ENCODE measurements at regions not wholly inside any gene's neighbourhood (a gene's known extent, or its start where the extent isn't known, plus 50 kb on each side); places are given as distances from the start of the nearest gene placed in this dataset.

DNA sequence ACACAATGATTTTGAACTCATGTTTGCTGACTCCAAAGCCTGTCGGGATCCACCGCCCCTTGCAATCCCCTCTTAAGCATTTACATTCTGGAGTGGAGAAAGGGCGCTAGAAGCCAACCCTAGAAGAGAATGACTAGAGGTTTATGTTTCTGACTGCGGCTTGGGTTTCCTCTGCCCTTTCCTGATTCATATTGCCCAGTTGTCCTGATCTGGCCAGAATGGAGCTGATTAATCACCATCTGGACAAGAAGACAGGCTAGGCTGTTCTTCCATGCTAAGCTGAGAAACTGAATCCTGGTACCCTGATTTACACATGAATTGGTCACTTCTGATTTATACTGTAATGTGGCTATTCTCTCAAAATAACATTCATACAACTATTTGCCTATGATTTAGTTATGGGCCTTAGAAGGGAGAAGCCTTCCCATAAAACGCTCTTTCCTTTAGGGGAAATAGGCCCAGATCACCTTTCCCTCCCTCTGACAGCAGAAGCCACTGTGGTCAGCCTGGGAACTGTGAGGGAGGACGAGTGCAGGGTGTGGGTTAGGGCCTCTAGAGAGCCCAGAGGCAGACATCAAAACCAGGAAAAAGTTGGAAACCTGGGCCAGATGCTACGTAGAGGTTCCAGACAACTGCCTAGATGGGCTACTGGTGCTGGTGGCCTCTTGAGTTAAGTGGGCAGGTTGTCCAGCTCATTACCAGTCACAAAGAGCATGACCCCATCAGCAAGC is 199.2 kb upstream of the PRDM1 start:
- no peaks in the 10 kb centered on the region for H3K79me2 ChIP-seq (ENCODE audit: insufficient read depth, low read length)
- no peak overlapping the region for H3K4me3 ChIP-seq (ENCODE audit: insufficient read depth, low read length, poor library complexity, severe bottlenecking)
- H3K27me3 ChIP-seq (ENCODE audit: low read length): no peaks in the 10 kb centered on the region
- H4K20me1 ChIP-seq (ENCODE audit: low read depth, low read length): no peaks in the 10 kb centered on the region
- no peak overlapping the region for H2AFZ ChIP-seq (ENCODE audit: low read depth, low read length, severe bottlenecking)
- H3K36me3 ChIP-seq (ENCODE audit: low read length): no peaks in the 10 kb centered on the region
- no peaks in the 10 kb centered on the region for H3K9me3 ChIP-seq (ENCODE audit: insufficient read depth, low read length)
- H3K27ac ChIP-seq (ENCODE audit: low read depth, low read length): no peak overlapping the region
- no peaks in the 10 kb centered on the region for H3K9me2 ChIP-seq (replicated peaks; ENCODE audit: insufficient read depth, low read length)
- H3K4me2 ChIP-seq (ENCODE audit: low read depth, low read length, poor library complexity, severe bottlenecking): no peak overlapping the region
- H3F3A ChIP-seq (ENCODE audit: insufficient read depth): no peaks in the 10 kb centered on the region
- TF ChIP-seq, protein P1, sequence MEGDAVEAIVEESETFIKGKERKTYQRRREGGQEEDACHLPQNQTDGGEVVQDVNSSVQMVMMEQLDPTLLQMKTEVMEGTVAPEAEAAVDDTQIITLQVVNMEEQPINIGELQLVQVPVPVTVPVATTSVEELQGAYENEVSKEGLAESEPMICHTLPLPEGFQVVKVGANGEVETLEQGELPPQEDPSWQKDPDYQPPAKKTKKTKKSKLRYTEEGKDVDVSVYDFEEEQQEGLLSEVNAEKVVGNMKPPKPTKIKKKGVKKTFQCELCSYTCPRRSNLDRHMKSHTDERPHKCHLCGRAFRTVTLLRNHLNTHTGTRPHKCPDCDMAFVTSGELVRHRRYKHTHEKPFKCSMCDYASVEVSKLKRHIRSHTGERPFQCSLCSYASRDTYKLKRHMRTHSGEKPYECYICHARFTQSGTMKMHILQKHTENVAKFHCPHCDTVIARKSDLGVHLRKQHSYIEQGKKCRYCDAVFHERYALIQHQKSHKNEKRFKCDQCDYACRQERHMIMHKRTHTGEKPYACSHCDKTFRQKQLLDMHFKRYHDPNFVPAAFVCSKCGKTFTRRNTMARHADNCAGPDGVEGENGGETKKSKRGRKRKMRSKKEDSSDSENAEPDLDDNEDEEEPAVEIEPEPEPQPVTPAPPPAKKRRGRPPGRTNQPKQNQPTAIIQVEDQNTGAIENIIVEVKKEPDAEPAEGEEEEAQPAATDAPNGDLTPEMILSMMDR (IDR thresholded peaks at IDR 0.05; ENCODE audit: insufficient read depth, low read length, poor library complexity, severe bottlenecking): no peak
- no peak overlapping the region for H3K9ac ChIP-seq (ENCODE audit: low read length)

DNA sequence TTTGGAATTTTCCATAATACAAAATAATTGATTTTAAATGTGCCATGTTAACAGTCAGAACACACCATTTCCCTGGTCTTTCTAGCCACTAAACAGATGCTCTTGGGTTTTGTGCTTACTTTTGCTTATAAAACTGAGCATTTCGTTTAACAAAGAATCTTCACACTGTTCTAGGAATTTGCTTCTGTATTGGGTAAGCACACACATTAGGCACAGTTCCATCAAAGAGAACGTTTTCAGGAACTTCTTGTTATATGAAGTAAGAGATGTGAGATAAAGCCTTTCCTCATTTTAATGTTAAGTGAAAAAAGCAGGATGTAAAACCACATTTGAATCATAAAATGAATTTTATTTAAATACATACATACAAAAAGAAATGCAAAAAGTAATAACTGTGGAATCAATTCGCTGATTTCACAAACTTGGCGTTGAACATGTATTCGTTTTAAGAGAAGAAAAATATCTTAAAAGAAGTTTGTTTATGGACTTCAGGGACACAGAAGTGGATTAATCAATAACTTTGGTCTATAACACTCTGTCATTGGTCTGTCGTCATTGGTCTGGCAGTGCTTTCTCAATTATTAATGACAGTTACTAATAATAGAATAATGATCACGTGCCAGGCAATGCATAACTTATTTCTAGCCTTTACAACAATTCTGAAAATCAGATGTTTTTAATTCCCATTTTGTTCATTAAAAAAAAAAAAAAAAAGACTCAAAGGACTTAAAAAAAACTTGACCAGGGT is 199.9 kb upstream of the PRDM1 start:
- Histone ChIP-seq H3K4me3 (ENCODE audit: insufficient read depth, low read length, poor library complexity, severe bottlenecking) (no peak overlapping the region), H3K4me2 (ENCODE audit: low read depth, low read length, poor library complexity, severe bottlenecking) (no peak overlapping the region), H3K9me2 (replicated peaks; ENCODE audit: insufficient read depth, low read length) (no peaks in the 10 kb centered on the region), H3K79me2 (ENCODE audit: insufficient read depth, low read length) (no peaks in the 10 kb centered on the region), H4K20me1 (ENCODE audit: low read depth, low read length) (no peaks in the 10 kb centered on the region), H3K9me3 (ENCODE audit: insufficient read depth, low read length) (no peaks in the 10 kb centered on the region), H3K36me3 (ENCODE audit: low read length) (no peaks in the 10 kb centered on the region), H3F3A (ENCODE audit: insufficient read depth) (no peaks in the 10 kb centered on the region), H2AFZ (ENCODE audit: low read depth, low read length, severe bottlenecking) (no peak overlapping the region), H3K27me3 (ENCODE audit: low read length) (no peaks in the 10 kb centered on the region), H3K9ac (ENCODE audit: low read length) (no peak overlapping the region), H3K27ac (ENCODE audit: low read depth, low read length) (no peak overlapping the region)
- TF ChIP-seq, protein P1 (IDR thresholded peaks at IDR 0.05; ENCODE audit: insufficient read depth, low read length, poor library complexity, severe bottlenecking): no peak
- TF ChIP-seq EZH2phosphoT487 (conservative IDR thresholded peaks at IDR 0.05; ENCODE audit: low read length): no peak

- H3K27me3 ChIP-seq (ENCODE audit: low read length): no peaks in the 10 kb centered on the region
- no peaks in the 10 kb centered on the region for H4K20me1 ChIP-seq (ENCODE audit: low read depth, low read length)
- H3K9me2 ChIP-seq (replicated peaks; ENCODE audit: insufficient read depth, low read length): no peaks in the 10 kb centered on the region
- TF ChIP-seq, protein P1 (IDR thresholded peaks at IDR 0.05; ENCODE audit: insufficient read depth, low read length, poor library complexity, severe bottlenecking): no peak
- no peak for TF ChIP-seq EZH2phosphoT487 (conservative IDR thresholded peaks at IDR 0.05; ENCODE audit: low read length)
- no peaks in the 10 kb centered on the region for H3K79me2 ChIP-seq (ENCODE audit: insufficient read depth, low read length)
- H3K9me3 ChIP-seq (ENCODE audit: insufficient read depth, low read length): no peaks in the 10 kb centered on the region
- no peak overlapping the region for H3K4me3 ChIP-seq (ENCODE audit: insufficient read depth, low read length, poor library complexity, severe bottlenecking)
- H3K27ac ChIP-seq (ENCODE audit: low read depth, low read length): no peak overlapping the region
- H3K36me3 ChIP-seq (ENCODE audit: low read length): no peaks in the 10 kb centered on the region
- H3K4me2 ChIP-seq (ENCODE audit: low read depth, low read length, poor library complexity, severe bottlenecking): no peak overlapping the region
- H3K9ac ChIP-seq (ENCODE audit: low read length): no peak overlapping the region
- no peaks in the 10 kb centered on the region for H3F3A ChIP-seq (ENCODE audit: insufficient read depth)
- no peak overlapping the region for H2AFZ ChIP-seq (ENCODE audit: low read depth, low read length, severe bottlenecking)
Measured at GRCh38 chr6:105884426-105884825, 201.7 kb upstream of the PRDM1 start.
